ENCODE measurements at regions not wholly inside any gene's neighbourhood (a gene's known extent, or its start where the extent isn't known, plus 50 kb on each side); places are given as distances from the start of the nearest gene placed in this dataset.

DNA sequence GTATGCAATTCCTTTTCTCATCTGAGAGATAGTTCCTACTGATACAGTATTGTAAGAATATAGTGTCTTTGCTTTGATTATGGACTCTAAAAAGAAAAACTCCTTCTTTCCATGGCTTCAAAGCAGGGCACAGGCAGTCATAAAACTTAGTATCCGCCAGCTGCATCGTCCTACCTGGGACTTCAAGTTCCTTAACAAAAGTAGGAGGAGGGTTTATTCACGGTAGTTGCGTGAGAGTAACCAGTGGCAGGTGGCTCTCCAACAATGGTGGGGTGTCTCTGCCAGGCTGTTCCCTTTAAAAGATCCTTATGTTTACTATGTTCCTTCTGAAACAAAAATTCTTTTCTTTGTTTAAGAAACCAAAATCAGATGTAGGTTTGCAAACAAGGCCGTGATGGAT, 173.5 kb upstream of the DMAC1 start:
- peaks cover 47% of the 10 kb centered on the region for H3K4me1 Mint-ChIP-seq (ENCODE audit: low read depth)
- no peak for DNase-seq (ENCODE audit: low spot score)
- peaks cover 2% of the 10 kb centered on the region for H3K36me3 Mint-ChIP-seq (ENCODE audit: low read depth)
- H3K27ac Mint-ChIP-seq: no peak overlapping the region
- H3K4me3 Mint-ChIP-seq: no peak overlapping the region
- H3K27me3 Mint-ChIP-seq (ENCODE audit: insufficient read depth): no peaks in the 10 kb centered on the region
- peaks cover 5% of the 10 kb centered on the region for H3K9me3 Mint-ChIP-seq
- intact Hi-C loops (cut with micrococcal nuclease): loop anchor here (10.0 kb wide), 3 partner anchors 678 to 1968 kb away; a partner anchor contains a TSS

DNA sequence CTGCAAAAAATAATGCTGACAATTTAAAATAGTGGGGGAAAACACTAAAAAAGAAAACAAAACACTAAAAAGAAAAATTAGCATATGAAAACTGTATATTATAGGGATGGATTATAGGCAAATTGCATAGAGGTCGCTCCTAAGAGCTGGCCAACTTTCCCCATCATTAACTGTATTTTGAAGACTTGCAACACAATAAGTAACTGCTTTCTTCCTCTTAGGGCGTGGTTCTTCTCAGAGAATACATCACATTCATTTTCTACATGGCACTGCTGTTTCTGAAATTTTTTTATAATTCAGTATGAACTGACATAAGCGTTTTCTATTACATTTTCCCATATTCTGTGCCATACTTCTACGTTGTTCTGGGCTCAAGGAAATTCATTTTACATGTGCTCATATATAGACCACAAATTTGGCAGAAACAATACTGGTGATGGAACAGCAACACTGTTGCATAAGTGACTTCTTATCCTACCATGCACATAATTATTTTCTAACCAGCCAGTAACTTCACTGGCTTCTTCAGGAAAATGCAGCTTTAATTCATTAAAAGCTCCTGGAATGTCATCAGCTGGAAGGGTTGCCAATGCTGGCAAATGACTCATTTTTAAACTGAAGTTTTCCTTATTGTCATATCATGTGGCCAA, 171.2 kb upstream of the DMAC1 start:
- Mint-ChIP-seq H3K9me3 (peaks cover 8% of the 10 kb centered on the region), H3K27ac (no peak overlapping the region), H3K36me3 (ENCODE audit: low read depth) (no peaks in the 10 kb centered on the region), H3K4me3 (no peak overlapping the region), H3K27me3 (ENCODE audit: insufficient read depth) (peaks cover 4% of the 10 kb centered on the region), H3K4me1 (ENCODE audit: low read depth) (peaks cover 40% of the 10 kb centered on the region)
- intact Hi-C loops (cut with micrococcal nuclease): loop anchor here (10.0 kb wide), 3 partner anchors 676 to 1966 kb away; a partner anchor contains a TSS
- DNase-seq (ENCODE audit: low spot score): no peak

DNA sequence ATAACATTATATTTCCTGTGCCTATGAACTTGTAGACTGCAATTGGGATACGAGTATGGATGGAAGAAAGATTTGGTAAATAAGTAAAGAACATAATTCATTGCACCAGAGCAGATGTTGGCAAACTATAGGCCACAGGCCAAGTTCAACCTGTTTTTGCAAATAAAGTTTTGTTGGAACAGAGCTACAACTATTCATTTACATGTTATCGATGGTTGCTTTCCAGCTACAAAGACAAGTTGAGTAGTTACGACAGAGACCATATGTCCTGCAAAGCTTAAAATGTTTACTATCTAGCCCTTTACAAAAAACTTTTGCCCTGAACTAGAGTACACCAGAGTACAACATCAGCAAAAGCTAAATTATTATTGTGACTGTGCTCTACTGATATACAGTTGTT, 169.1 kb upstream of the DMAC1 start:
- Mint-ChIP-seq H3K36me3 (ENCODE audit: low read depth) (no peaks in the 10 kb centered on the region), H3K4me3 (no peak overlapping the region), H3K27me3 (ENCODE audit: insufficient read depth) (peaks cover 8% of the 10 kb centered on the region), H3K4me1 (ENCODE audit: low read depth) (peaks cover 21% of the 10 kb centered on the region), H3K9me3 (peaks cover 8% of the 10 kb centered on the region), H3K27ac (no peak overlapping the region)
- DNase-seq (ENCODE audit: low spot score): no peak
- intact Hi-C loops (cut with micrococcal nuclease): no loop called here

DNA sequence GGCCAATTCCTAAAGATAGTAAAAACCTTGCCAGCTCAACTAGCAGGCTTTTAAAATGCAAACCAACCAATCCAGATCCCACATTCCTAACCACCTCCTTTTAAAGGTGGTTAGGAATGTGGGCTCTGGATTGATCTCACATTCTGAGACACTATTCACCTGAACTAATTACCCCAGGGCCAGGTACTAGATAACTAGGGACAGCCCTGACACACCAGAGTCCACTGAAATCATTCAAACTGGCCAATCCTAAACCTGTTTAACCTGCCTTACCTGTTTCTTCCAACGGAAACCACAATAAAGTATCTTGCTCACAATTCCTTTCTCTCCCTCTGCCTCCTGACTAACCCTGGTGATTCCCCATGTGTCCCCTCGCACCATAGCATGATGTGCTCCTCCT, 168.3 kb upstream of the DMAC1 start:
- Mint-ChIP-seq H3K36me3 (ENCODE audit: low read depth) (no peaks in the 10 kb centered on the region), H3K4me1 (ENCODE audit: low read depth) (peaks cover 15% of the 10 kb centered on the region), H3K27ac (no peak overlapping the region), H3K27me3 (ENCODE audit: insufficient read depth) (peaks cover 8% of the 10 kb centered on the region), H3K9me3 (peaks cover 8% of the 10 kb centered on the region), H3K4me3 (no peak overlapping the region)
- intact Hi-C loops (cut with micrococcal nuclease): no loop called here
- no peak for DNase-seq (ENCODE audit: low spot score)

DNA sequence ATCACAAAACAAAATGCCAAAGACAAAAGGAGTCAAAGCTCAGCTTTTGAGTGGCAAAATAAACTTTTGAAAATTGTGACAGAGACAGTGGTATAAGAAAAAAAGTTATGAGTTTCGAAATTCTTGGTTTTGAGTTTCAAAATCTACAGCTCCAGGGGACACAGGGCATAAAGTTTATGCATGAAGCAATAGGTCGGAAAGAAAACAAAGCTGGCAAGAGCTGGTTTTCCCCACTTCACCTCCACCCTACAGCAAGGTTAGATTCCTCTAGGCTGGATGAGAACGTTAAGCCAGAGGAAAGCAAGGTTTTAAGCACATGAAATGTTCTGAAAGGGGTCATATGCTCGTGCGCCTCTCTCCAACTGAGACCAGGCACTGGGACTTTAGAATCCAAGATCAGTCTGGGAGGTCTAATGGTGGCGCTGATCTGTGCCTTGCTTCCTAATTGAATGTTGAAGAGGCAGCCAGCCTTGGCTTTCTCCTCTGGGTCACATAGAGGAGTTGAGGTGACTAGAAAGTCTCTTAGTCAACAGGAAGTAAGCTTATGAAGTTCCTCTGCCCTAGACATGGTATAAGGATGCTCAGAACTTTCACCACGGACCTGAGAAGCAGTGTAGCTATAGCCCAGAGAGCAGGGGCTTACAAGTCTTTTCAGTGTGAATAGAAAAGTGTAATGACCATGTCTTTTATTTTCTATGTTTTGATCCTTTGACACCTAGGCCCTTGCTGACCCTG, 167.7 kb upstream of the DMAC1 start:
- intact Hi-C loops (cut with micrococcal nuclease): no loop called here
- Mint-ChIP-seq H3K27ac (no peak overlapping the region), H3K27me3 (ENCODE audit: insufficient read depth) (peaks cover 8% of the 10 kb centered on the region), H3K9me3 (peaks cover 8% of the 10 kb centered on the region), H3K4me1 (ENCODE audit: low read depth) (peaks cover 15% of the 10 kb centered on the region), H3K36me3 (ENCODE audit: low read depth) (peaks cover 2% of the 10 kb centered on the region), H3K4me3 (no peak overlapping the region)
- DNase-seq (ENCODE audit: low spot score): no peak

DNA sequence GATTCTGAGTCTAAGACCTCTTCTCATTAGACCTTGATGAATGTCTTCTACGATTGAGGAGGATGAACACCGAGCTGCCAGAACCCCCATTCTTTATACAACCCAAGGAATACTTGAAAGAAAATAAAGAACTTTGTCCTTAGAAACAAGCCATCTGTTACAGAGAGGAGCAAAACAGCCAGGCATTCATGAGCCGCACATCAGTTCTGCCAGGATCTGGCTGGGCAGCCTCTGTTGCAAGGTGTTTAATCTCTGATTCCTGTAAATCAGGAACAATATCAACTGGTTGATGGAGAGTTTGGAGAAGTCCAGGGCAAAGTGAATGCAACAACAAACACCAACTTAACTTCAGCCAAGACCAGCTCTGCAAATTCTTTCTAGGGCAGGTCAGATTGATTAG, 165.5 kb upstream of the DMAC1 start:
- H3K27me3 Mint-ChIP-seq (ENCODE audit: insufficient read depth): peaks cover 8% of the 10 kb centered on the region
- H3K4me1 Mint-ChIP-seq (ENCODE audit: low read depth): peaks cover 15% of the 10 kb centered on the region
- H3K4me3 Mint-ChIP-seq: no peak overlapping the region
- H3K9me3 Mint-ChIP-seq: peaks cover 8% of the 10 kb centered on the region
- no peak overlapping the region for H3K27ac Mint-ChIP-seq
- DNase-seq (ENCODE audit: low spot score): no peak
- intact Hi-C loops (cut with micrococcal nuclease): no loop called here
- peaks cover 2% of the 10 kb centered on the region for H3K36me3 Mint-ChIP-seq (ENCODE audit: low read depth)

DNA sequence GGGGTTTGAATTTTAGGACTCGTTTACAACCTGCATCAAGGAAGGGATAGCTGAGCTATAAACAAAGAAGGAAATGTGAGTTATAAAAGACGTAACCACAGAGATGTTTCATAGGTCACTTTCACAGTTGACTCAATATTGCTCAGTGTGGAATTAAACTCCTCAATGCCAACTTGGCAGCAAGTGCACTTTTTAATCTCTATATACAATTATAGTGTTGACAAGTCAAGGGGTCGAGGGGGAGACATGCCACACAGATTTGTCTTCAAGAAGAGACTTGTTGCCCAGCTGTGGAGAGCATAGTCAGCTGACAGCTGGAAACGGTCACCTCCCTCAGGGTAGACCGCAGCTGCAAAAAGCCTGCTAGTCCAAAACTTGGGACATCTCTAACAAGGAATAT, 163.4 kb upstream of the DMAC1 start:
- no peak overlapping the region for H3K4me3 Mint-ChIP-seq
- DNase-seq (ENCODE audit: low spot score): no peak
- H3K27ac Mint-ChIP-seq: no peak overlapping the region
- H3K9me3 Mint-ChIP-seq: peaks cover 2% of the 10 kb centered on the region
- H3K4me1 Mint-ChIP-seq (ENCODE audit: low read depth): peaks cover 15% of the 10 kb centered on the region
- peaks cover 8% of the 10 kb centered on the region for H3K27me3 Mint-ChIP-seq (ENCODE audit: insufficient read depth)
- peaks cover 2% of the 10 kb centered on the region for H3K36me3 Mint-ChIP-seq (ENCODE audit: low read depth)
- intact Hi-C loops (cut with micrococcal nuclease): no loop called here

DNA sequence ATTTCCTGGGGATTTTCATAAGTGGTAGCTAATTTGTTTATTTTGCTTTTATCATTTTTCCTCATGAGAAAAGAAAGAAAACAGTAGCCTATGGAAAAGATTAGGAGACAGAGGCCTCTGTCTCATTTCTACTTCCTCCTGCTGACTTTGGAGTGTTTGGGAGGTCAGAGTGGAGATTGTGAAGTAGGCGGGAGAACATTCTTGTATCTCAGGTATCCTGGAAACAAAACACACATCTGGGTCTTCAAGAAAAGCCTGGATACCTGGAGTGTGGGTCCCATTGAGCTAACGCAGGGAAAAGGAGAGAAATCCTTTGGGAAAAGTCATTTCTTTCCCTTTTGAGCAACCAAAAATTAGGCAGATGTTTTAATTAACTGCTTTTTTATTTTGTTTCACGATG, 161.5 kb upstream of the DMAC1 start:
- Mint-ChIP-seq H3K36me3 (ENCODE audit: low read depth) (peaks cover 2% of the 10 kb centered on the region), H3K9me3 (no peaks in the 10 kb centered on the region), H3K4me3 (no peak overlapping the region), H3K27ac (no peak overlapping the region), H3K27me3 (ENCODE audit: insufficient read depth) (peaks cover 7% of the 10 kb centered on the region), H3K4me1 (ENCODE audit: low read depth) (no peaks in the 10 kb centered on the region)
- DNase-seq (ENCODE audit: low spot score): no peak
- intact Hi-C loops (cut with micrococcal nuclease): no loop called here

DNA sequence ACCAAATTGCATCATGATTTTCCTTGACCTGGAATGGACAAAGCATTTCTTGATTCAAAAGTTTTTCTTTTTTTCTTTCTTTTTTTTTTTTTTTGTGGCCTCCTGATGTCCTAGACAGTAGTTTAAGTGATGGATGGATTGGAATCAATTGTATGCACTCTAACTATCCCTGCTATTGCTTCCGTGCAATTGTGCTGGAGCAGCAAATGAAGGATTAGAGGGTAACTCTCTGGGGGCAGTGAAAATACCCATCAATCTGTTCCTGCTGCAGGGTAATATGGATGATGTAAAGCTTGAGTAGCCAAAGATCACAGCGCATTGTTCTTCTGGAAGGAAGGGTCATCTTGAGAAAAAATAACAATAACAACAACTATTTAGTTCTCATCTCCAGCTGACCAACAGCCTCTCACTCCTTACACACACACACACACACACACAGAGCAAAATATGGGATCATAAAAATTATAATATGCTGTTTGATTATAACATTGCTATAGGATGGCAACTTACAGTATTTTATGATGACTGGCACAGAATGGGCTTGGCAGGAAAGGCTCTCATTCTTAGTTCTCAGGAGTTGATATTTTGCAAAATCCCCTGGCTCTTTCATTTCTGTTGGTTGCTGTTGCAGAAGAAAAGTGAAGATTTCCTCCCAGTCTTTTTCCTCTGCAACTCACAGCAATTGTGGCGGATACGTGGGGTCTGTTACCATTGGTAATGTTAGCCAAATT, 160.9 kb upstream of the DMAC1 start:
- no peak for DNase-seq (ENCODE audit: low spot score)
- no peaks in the 10 kb centered on the region for H3K4me1 Mint-ChIP-seq (ENCODE audit: low read depth)
- peaks cover 2% of the 10 kb centered on the region for H3K36me3 Mint-ChIP-seq (ENCODE audit: low read depth)
- H3K27ac Mint-ChIP-seq: no peak overlapping the region
- H3K4me3 Mint-ChIP-seq: no peak overlapping the region
- no peaks in the 10 kb centered on the region for H3K9me3 Mint-ChIP-seq
- intact Hi-C loops (cut with micrococcal nuclease): no loop called here
- H3K27me3 Mint-ChIP-seq (ENCODE audit: insufficient read depth): peaks cover 3% of the 10 kb centered on the region

DNA sequence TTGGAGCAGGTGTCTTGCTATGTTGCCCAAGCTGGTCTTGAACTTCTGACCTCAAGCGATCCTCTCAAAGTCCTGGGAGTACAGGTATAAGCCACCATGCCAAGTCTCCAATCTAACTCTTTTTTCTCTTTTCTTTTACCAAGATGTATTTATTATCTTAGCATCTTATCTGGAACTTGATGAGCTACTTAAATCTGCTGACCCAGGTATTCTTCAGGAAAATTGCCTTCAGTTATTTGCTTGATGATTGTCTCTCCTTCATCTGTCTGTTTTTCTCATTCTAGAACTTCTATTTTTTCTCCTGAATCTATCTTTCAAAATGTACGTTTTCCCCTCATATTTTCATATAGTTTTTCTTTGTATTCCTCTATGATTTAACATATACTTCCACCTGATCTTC, 158.2 kb upstream of the DMAC1 start:
- no peaks in the 10 kb centered on the region for H3K9me3 Mint-ChIP-seq
- no peaks in the 10 kb centered on the region for H3K4me1 Mint-ChIP-seq (ENCODE audit: low read depth)
- peaks cover 2% of the 10 kb centered on the region for H3K36me3 Mint-ChIP-seq (ENCODE audit: low read depth)
- peaks cover 3% of the 10 kb centered on the region for H3K27me3 Mint-ChIP-seq (ENCODE audit: insufficient read depth)
- no peak for DNase-seq (ENCODE audit: low spot score)
- no peak overlapping the region for H3K27ac Mint-ChIP-seq
- H3K4me3 Mint-ChIP-seq: no peak overlapping the region
- intact Hi-C loops (cut with micrococcal nuclease): no loop called here

DNA sequence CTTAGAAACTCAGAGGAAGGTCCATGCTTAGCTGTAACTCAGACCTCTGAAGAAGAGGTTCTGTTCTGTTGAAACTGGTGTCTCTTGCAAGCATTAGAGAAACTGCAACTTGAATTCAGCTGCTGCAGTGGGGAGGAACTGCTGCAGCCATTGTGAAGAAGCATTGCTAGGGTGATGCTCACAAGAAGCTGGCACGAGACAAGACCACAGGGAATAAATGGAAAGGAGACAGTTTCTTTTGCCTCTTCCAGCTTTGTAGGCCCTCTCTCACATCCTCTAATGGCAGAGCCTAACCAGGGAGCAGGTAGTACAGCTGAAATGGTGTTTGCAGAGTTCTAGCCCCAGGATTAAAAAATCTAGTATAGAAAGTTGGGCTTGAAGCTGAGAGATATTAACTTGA, 148.0 kb upstream of the DMAC1 start:
- no peak for DNase-seq (ENCODE audit: low spot score)
- Mint-ChIP-seq H3K27ac (no peak overlapping the region), H3K36me3 (ENCODE audit: low read depth) (no peaks in the 10 kb centered on the region), H3K4me3 (no peak overlapping the region), H3K9me3 (no peaks in the 10 kb centered on the region), H3K27me3 (ENCODE audit: insufficient read depth) (no peaks in the 10 kb centered on the region), H3K4me1 (ENCODE audit: low read depth) (no peaks in the 10 kb centered on the region)
- intact Hi-C loops (cut with micrococcal nuclease): no loop called here

DNA sequence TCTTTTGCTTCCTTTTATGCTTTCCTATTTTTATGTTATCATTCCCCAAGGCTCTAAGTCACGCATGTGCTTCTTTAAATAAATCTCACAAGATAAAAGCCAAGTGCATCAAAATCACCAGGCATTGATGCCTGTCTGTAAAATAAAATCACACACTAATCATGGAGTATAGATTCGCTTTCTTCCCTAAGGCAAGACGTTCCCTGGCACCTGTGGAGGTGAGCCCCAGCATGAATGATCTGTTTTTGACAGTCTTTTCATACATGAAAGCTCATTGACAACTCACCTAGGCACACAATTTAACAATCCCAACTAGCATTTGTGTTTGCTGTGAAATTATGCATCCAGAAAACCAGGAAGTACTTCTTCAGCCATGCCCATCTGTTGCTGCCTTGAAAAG, 146.9 kb upstream of the DMAC1 start:
- H3K27me3 Mint-ChIP-seq (ENCODE audit: insufficient read depth): no peaks in the 10 kb centered on the region
- no peak for DNase-seq (ENCODE audit: low spot score)
- H3K4me3 Mint-ChIP-seq: no peak overlapping the region
- no peaks in the 10 kb centered on the region for H3K9me3 Mint-ChIP-seq
- H3K4me1 Mint-ChIP-seq (ENCODE audit: low read depth): no peaks in the 10 kb centered on the region
- intact Hi-C loops (cut with micrococcal nuclease): no loop called here
- no peaks in the 10 kb centered on the region for H3K36me3 Mint-ChIP-seq (ENCODE audit: low read depth)
- H3K27ac Mint-ChIP-seq: no peak overlapping the region

DNA sequence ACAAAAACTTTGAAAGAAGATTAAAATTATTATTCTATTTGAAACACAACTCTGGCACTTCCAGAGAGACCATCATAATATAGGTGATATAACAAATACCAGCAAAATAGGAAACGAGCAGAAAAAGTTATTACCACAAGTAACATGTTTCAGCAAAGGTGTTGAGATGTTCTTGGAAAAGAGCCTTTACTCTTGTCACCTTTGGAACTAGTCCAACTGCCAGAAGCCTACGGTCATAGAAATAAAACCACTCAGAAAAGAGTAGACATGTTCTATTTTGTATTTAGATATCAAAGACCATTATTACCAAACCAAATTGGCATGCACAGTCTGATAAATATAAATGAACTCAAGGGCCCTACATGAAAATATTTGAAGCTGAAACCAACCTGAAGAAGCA, 145.0 kb upstream of the DMAC1 start:
- no peak overlapping the region for H3K27ac Mint-ChIP-seq
- H3K27me3 Mint-ChIP-seq (ENCODE audit: insufficient read depth): no peaks in the 10 kb centered on the region
- no peaks in the 10 kb centered on the region for H3K4me1 Mint-ChIP-seq (ENCODE audit: low read depth)
- no peak overlapping the region for H3K4me3 Mint-ChIP-seq
- no peak for DNase-seq (ENCODE audit: low spot score)
- H3K36me3 Mint-ChIP-seq (ENCODE audit: low read depth): peaks cover 2% of the 10 kb centered on the region
- H3K9me3 Mint-ChIP-seq: peaks cover 18% of the 10 kb centered on the region
- intact Hi-C loops (cut with micrococcal nuclease): no loop called here
